Hypothalamus (tissue), 51 donors: ENCODE measurements at regions not wholly inside any gene's neighbourhood (a gene's known extent, or its start where the extent isn't known, plus 50 kb on each side); places are given as distances from the start of the nearest gene placed in this dataset.
A peak's percentile ranks its signal among the peaks of the same experiment; 100 is the strongest.

Source experiments
- DNase-seq, 51 donors: peaks; one replicate each; lab custom pipeline; 2025; lab: John Stamatoyannopoulos, UW

DNA sequence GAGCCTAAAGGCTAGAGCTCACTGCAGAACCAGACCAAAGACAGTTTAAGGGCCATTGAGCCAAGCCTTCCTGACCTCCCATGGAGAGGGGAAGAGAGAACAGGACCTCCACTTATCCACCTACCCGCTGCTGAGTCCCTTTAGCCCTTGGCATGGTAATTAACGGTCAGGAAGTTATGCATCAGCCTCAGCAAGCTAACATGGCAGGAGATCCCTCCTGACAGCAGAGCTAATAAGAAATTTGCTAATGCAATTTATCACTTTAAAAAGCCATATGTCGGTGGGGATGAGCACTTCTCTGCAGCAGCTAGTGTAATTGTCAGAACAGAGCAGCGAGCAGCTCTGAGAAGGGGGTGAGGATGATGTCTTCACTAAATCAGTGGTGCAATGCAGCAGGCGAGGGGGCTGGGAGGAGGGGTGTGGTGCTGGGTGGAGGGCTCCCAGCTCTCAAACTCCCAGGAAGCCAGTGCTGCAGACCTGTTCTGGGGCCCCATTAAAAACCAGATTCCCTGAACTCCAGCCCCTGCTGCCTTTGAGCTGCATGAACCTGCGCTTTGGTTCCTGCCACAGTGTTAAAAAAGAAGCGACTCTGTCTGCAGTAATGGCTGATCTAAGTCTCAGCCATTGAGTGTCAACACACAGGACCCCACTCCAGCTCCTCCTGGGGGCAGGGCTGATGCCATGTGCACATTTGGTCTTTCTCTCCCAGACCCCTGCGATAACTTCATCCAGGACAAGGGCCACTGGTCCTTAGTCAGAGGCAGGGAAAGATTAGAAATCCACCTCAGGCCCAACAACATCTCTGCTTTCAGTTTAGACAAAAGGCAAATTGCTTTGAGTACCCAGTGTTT is 63.0 kb upstream of the CALM2 start:
- no peak for DNase-seq

DNA sequence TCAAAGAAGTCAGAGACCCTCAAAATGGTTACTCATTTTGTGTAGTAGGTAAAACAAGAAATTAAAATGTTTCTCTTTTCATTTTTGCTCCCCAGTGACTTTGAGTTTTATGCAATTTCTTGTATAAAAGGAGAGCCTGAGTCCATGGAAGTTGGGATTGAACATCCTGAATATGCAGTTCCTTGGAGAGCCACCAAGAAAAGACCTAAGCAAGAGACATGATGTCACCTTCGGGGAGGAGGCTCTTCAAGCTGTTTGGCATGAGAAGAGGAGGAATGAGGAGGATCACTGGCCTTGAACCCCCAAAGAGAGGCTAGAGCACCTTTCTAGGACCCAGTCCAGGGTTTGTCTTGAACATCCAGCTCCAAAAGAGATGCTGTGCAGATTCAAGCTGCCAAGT is 62.3 kb upstream of the CALM2 start:
- DNase-seq = no peak

- peak in 1 of 51 donors; percentile 34 for DNase-seq
Observed at GRCh38 chr2:47237375-47238334, 61.3 kb upstream of the CALM2 start.

- peak in 2 of 51 donors; percentile 11 to 24 for DNase-seq
Observed at GRCh38 chr2:47236503-47237215, 60.3 kb upstream of the CALM2 start.

- DNase-seq = no peak
Observed at GRCh38 chr2:47235132-47235531, 58.8 kb upstream of the CALM2 start.

DNA sequence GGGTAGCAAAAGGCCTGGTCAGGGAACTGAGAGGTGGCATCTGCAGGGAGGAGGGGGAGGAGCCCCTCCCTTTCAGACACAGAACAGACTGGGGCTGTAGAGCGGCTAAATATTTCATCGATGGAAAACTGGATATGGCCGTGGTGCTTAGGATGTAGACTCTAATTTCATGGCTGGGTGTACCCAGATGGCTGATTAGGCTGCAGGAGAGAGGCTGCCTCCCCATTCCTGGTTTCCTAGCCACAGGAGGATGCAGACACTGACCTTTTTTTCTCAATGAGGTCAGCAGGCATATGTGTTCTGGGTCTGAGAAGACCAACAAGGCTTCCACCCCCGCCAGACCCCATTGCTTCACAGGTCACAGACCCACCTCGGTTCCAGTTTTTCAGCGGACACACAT is 58.1 kb upstream of the CALM2 start:
- no peak for DNase-seq

- DNase-seq = no peak
Observed at GRCh38 chr2:47232738-47233415, 56.6 kb upstream of the CALM2 start.

DNA sequence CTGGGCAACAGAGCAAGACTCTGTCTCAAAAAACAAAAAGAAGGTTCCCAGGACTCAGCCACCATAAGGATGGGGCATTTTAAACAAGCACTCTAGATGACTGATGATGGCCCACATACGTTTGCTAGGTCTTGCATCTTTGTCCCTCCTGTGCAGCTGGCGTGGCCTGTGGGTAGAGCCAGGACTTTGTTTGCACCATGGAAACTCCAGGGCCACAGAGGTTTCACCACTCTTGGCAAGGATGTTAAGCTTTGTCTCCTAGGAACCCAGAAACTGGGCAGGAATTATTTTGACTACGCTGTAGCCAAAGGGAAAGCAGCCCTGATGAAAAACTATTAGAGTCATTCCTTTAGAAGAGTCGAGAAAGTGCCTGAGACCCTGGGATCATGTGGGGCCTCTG is 54.1 kb upstream of the CALM2 start:
- peak in 30 of 51 donors; percentile 8 to 72 (median 44) for DNase-seq

GRCh38 chr2:47227532-47228279 is 51.4 kb upstream of the CALM2 start:
- peak in 1 of 51 donors; percentile 48 for DNase-seq

DNA sequence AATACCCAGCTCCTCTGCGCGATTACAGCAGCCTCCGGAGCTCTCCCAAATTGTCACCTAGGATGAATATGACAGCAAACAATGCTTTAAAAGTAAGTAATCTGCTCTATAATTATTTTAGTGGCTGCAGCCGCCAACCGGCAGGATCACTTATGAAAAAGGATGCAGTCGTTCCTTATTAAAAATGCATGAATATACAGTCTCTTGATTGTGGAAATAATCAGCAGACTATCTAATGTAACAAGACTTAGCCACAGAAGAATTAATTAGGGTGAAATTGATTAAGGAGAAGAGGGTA is 50.6 kb upstream of the CALM2 start:
- no peak for DNase-seq

- peak in 1 of 51 donors; percentile 51 for DNase-seq
Observed at GRCh38 chr2:47226132-47226922, 50.0 kb upstream of the CALM2 start.
